Esophagus squamous epithelium (tissue), 5 donors: ENCODE measurements at regions not wholly inside any gene's neighbourhood (a gene's known extent, or its start where the extent isn't known, plus 50 kb on each side); places are given as distances from the start of the nearest gene placed in this dataset.

Source experiments
- DNase-seq: peaks from one replicate; lab custom pipeline; 2025; lab: John Stamatoyannopoulos, UW
- H3K27ac ChIP-seq, 4 donors: fragments of 200-600 bp; sonication (generic); one replicate each; pipeline ENCODE4 v1.5.1; 2016 to 2019; ENCODE audit warnings: mild to moderate bottlenecking in 1 of 4
- H3K27me3 ChIP-seq, 4 donors: fragments of 200-600 bp; sonication (generic); 1 replicate in 3 of 4; 2 replicates in 1 of 4; pipeline versions ENCODE4 v1.5.1 to v1.6.0; 2017 to 2021; ENCODE audit warnings: antibody characterized with exemption in 1 of 4
- H3K36me3 ChIP-seq, 3 donors: fragments of 200-600 bp; sonication (generic); one replicate each; pipeline ENCODE4 v1.5.1; 2016 to 2019
- H3K4me1 ChIP-seq, 3 donors: fragments of 200-600 bp; sonication (generic); one replicate each; pipeline ENCODE4 v1.5.1; 2017 to 2019
- H3K4me3 ChIP-seq, 4 donors: fragments of 200-600 bp; sonication (generic); 1 replicate in 3 of 4; 2 replicates in 1 of 4; pipeline ENCODE4 v1.5.1; 2016 to 2019; ENCODE audit warnings: mild to moderate bottlenecking in 2 of 4, moderate library complexity in 1 of 4
- H3K9me3 ChIP-seq, 3 donors: fragments of 200-600 bp; sonication (generic); one replicate each; pipeline ENCODE4 v1.5.1; 2016 to 2019
- CTCF ChIP-seq, 6 experiments: fragments of 450-650 bp in 4 of 6; fragments of 200-600 bp in 2 of 6; sonication (generic) in 2 of 6; IDR thresholded peaks; one replicate each; pipeline ENCODE4 v1.5.1; 2016 to 2019; ENCODE audit warnings: antibody characterized with exemption in 6 of 6, mild to moderate bottlenecking in 4 of 6, moderate library complexity in 4 of 6
- POLR2A ChIP-seq, 4 donors: fragments of 450-650 bp; IDR thresholded peaks; one replicate each; pipeline ENCODE4 v1.6.1; 2017; ENCODE audit warnings: antibody characterized with exemption in 4 of 4, mild to moderate bottlenecking in 4 of 4, moderate library complexity in 3 of 4
- WGBS, 2 donors: methylation state at CpG; one replicate each; pipeline ENCODE4 v1.1.5; 2018; 5-methylcytosine and 5-hydroxymethylcytosine counted together
- intact Hi-C: fragments of 100-400 bp; cut with DNase I; formaldehyde crosslinking; loops from one replicate; pipeline ENCODE4 v1.15.0; 2022
- donor health status: DM: yes; HTN: yes; CAD: no.

DNA sequence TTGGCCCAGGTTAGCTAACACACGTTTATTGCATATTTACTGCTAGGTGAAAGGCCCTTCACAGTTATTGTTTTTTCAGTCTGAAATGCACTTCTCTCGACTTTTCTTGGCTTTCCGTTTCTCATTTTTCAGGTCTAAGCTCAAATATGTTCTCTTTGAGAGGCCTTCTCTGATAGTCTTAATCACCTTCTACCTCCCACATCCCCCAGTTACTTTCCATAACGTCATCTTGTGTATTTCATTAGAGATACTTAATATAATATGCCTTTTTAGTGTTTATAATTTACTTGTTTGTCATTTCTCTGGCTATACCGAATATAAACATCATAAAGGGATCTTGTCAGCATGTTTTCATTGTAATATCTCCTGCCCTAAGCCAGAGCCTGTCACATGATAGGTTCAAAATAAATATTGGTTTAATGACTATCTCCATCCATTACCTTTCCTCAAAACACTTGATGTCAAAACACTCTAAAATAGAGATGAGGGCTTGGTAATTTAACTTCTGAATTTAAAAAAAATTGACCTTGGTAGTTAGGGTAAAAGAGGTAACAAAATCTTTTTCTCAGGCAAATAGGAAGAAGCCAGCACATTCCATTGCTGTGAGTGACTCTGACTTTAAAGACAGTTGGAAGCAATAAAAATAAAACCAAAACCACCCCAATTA is 168.6 kb upstream of the RFC3 start:
- no peak for DNase-seq

DNA sequence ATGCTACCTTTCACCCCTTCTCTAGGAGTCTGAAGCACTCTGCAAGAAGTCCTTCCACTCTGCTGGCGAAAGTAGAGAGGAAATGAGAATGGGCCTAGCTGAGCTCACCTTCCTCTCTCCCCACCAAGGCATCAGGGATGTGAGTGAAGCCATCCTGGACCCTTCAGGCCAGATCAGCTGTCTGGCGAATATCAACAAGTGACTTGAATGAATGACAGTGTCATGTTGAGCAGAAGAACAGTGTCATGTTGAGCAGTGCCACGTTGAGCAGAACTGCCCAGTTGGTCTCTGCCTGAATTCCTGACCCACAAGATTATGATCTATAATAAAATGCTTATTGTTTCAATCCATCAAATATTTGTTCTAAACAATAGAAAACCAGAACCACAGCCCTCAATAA is 166.2 kb upstream of the RFC3 start:
- WGBS, 2 donors, result 88 to 91% methylated on average over 3 of the region's 3 CpGs
- DNase-seq, result no peak
- H3K36me3 ChIP-seq, result no peaks in the 10 kb centered on the region
- H3K9me3 ChIP-seq, result no peaks in the 10 kb centered on the region
- H3K4me1 ChIP-seq, result no peaks in the 10 kb centered on the region
- intact Hi-C loops, result no loop called here
- TF ChIP-seq POLR2A (IDR thresholded peaks at IDR 0.05), result no peak
- no peak for TF ChIP-seq CTCF (IDR thresholded peaks at IDR 0.05)
- no peaks in the 10 kb centered on the region for H3K27me3 ChIP-seq
- no peak overlapping the region for H3K4me3 ChIP-seq
- H3K27ac ChIP-seq, result no peak overlapping the region

More for the DNA sequence above, 168.6 kb upstream of the RFC3 start:
- 65 to 75% methylated on average over 5 of the region's 5 CpGs for WGBS, 2 donors
- Histone ChIP-seq H3K9me3 (no peaks in the 10 kb centered on the region), H3K4me3 (no peak overlapping the region), H3K27me3 (no peaks in the 10 kb centered on the region), H3K4me1 (peaks cover 0 to under 1% (median 0%) of the 10 kb centered on the region in 3 donors), H3K27ac (no peak overlapping the region), H3K36me3 (no peaks in the 10 kb centered on the region)
- TF ChIP-seq POLR2A (IDR thresholded peaks at IDR 0.05) (no peak), CTCF (IDR thresholded peaks at IDR 0.05) (no peak)
- intact Hi-C loops, result no loop called here

DNA sequence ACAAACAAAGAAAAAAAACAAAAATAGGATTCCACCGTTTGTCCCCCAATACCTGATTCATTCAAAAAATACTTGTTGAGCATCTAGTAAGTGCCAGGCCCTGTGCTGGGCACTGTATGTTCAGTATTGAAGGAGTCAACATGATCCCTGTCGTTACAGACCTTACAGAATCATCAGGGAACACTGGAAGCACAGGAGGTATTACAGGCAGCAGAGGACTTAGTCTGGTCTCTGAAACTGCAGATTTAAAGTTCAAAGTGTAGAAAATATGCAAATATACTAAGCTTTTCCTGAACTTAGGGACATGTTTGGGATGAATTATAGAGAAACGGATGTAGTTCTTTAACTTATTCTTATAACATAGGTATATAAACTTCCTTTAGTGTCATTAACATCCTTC is 160.7 kb upstream of the RFC3 start:
- intact Hi-C loops, result no loop called here
- no peaks in the 10 kb centered on the region for H3K27me3 ChIP-seq
- DNase-seq, result no peak

DNA sequence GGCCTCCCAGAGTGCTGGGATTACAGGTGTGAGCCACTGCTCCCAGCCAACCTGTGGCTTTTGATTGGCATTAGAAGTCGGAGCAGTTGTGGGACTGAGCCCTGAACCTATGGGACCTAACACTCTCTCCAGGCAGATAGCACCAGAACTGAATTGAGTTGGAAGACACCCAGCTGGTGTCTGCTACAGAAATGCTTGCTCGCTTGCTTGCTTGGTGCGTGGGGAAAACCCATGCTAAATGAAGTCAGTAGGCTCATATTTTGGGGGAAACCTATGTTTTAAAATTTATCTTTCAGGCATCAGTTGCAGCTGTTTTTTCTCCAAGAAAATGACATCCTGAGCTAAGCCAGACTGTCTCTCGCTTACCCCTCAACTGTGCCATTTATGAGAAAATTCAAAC is 158.5 kb upstream of the RFC3 start:
- H3K27ac ChIP-seq, result no peak overlapping the region
- H3K4me3 ChIP-seq, result no peak overlapping the region
- H3K9me3 ChIP-seq, result no peaks in the 10 kb centered on the region
- H3K27me3 ChIP-seq, result no peaks in the 10 kb centered on the region
- 54 to 63% methylated on average over 4 of the region's 4 CpGs for WGBS, 2 donors
- intact Hi-C loops, result no loop called here
- no peak for DNase-seq
- no peaks in the 10 kb centered on the region for H3K4me1 ChIP-seq
- no peaks in the 10 kb centered on the region for H3K36me3 ChIP-seq
- no peak for TF ChIP-seq POLR2A (IDR thresholded peaks at IDR 0.05)
- no peak for TF ChIP-seq CTCF (IDR thresholded peaks at IDR 0.05)

More for the DNA sequence above, 160.7 kb upstream of the RFC3 start:
- Histone ChIP-seq H3K9me3 (no peaks in the 10 kb centered on the region), H3K4me1 (no peaks in the 10 kb centered on the region), H3K27ac (no peak overlapping the region), H3K36me3 (no peaks in the 10 kb centered on the region), H3K4me3 (no peak overlapping the region)
- TF ChIP-seq CTCF (IDR thresholded peaks at IDR 0.05) (no peak), POLR2A (IDR thresholded peaks at IDR 0.05) (no peak)
- WGBS, 2 donors, result 78 to 84% methylated on average over 3 of the region's 3 CpGs

GRCh38 chr13:33659894-33660293 is 158.1 kb upstream of the RFC3 start:
- Histone ChIP-seq H3K4me3 (no peak overlapping the region), H3K27ac (no peak overlapping the region), H3K27me3 (no peaks in the 10 kb centered on the region), H3K4me1 (no peaks in the 10 kb centered on the region), H3K9me3 (no peaks in the 10 kb centered on the region), H3K36me3 (no peaks in the 10 kb centered on the region)
- no peak for TF ChIP-seq POLR2A (IDR thresholded peaks at IDR 0.05)
- no peak for TF ChIP-seq CTCF (IDR thresholded peaks at IDR 0.05)
- DNase-seq, result no peak
- 85 to 95% methylated on average over 2 of the region's 2 CpGs for WGBS, 2 donors
- intact Hi-C loops, result no loop called here
